ENCODE measurements at regions not wholly inside any gene's neighbourhood (a gene's known extent, or its start where the extent isn't known, plus 50 kb on each side); places are given as distances from the start of the nearest gene placed in this dataset.
"Not testable (repeated sequence)": the region's sequence is repeated elsewhere in the genome, so short reads cannot be mapped to it uniquely, and the experiment has no call there.

GRCh38 chr12:70008944-70009343 is 183.9 kb downstream of the MYRFL start:
- no peak for FAIRE-seq
- DNase-seq (ENCODE audit: insufficient read length, low spot score) = no peak

GRCh38 chr12:70011353-70011752 is 186.3 kb downstream of the MYRFL start:
- no peak for FAIRE-seq
- no peak for DNase-seq (ENCODE audit: insufficient read length, low spot score)

GRCh38 chr12:70013016-70013415 is 188.0 kb downstream of the MYRFL start:
- not testable (repeated sequence) for DNase-seq (ENCODE audit: insufficient read length, low spot score); FAIRE-seq

- DNase-seq (ENCODE audit: insufficient read length, low spot score) = no peak
- FAIRE-seq = no peak
Observed at GRCh38 chr12:70028515-70028914, 203.5 kb downstream of the MYRFL start.

GRCh38 chr12:70028918-70029317 is 203.9 kb downstream of the MYRFL start:
- FAIRE-seq (no peak), DNase-seq (ENCODE audit: insufficient read length, low spot score) (no peak)

GRCh38 chr12:70031046-70031445 is 206.0 kb downstream of the MYRFL start:
- FAIRE-seq (no peak), DNase-seq (ENCODE audit: insufficient read length, low spot score) (no peak)

GRCh38 chr12:70032076-70032475 is 207.0 kb downstream of the MYRFL start:
- FAIRE-seq = no peak

GRCh38 chr12:70033310-70033709 is 208.3 kb downstream of the MYRFL start:
- DNase-seq (ENCODE audit: insufficient read length, low spot score) = no peak
- FAIRE-seq = no peak

More at GRCh38 chr12:70032076-70032475, 207.0 kb downstream of the MYRFL start:
- no peak for DNase-seq (ENCODE audit: insufficient read length, low spot score)

- FAIRE-seq (no peak), DNase-seq (ENCODE audit: insufficient read length, low spot score) (no peak)
Observed at GRCh38 chr12:70040141-70040540, 203.1 kb upstream of the CNOT2 start.

- FAIRE-seq (no peak), DNase-seq (ENCODE audit: insufficient read length, low spot score) (no peak)
Observed at GRCh38 chr12:70042675-70043074, 200.6 kb upstream of the CNOT2 start.

GRCh38 chr12:70043490-70044138 is 199.6 kb upstream of the CNOT2 start:
- no peak for FAIRE-seq

GRCh38 chr12:70044167-70044566 is 199.1 kb upstream of the CNOT2 start:
- no peak for FAIRE-seq
- no peak for DNase-seq (ENCODE audit: insufficient read length, low spot score)

More at GRCh38 chr12:70043490-70044138, 199.6 kb upstream of the CNOT2 start:
- DNase-seq (ENCODE audit: insufficient read length, low spot score) = no peak

- FAIRE-seq = no peak
- no peak for DNase-seq (ENCODE audit: insufficient read length, low spot score)
Observed at GRCh38 chr12:70045036-70045435, 198.2 kb upstream of the CNOT2 start.

GRCh38 chr12:70045514-70045913 is 197.7 kb upstream of the CNOT2 start:
- DNase-seq (ENCODE audit: insufficient read length, low spot score) (no peak), FAIRE-seq (no peak)

GRCh38 chr12:70048521-70049250 is 194.5 kb upstream of the CNOT2 start:
- FAIRE-seq (no peak), DNase-seq (ENCODE audit: insufficient read length, low spot score) (no peak)

GRCh38 chr12:70049596-70050360 is 193.5 kb upstream of the CNOT2 start:
- no peak for FAIRE-seq

GRCh38 chr12:70052476-70052875 is 190.8 kb upstream of the CNOT2 start:
- DNase-seq (ENCODE audit: insufficient read length, low spot score) (no peak), FAIRE-seq (no peak)

More at GRCh38 chr12:70049596-70050360, 193.5 kb upstream of the CNOT2 start:
- DNase-seq (ENCODE audit: insufficient read length, low spot score) = no peak

GRCh38 chr12:70052931-70053497 is 190.2 kb upstream of the CNOT2 start:
- FAIRE-seq = peak; percentile 51

GRCh38 chr12:70059373-70059772 is 183.9 kb upstream of the CNOT2 start:
- FAIRE-seq = no peak
- no peak for DNase-seq (ENCODE audit: insufficient read length, low spot score)

More at GRCh38 chr12:70052931-70053497, 190.2 kb upstream of the CNOT2 start:
- peak; percentile 56 for DNase-seq (ENCODE audit: insufficient read length, low spot score)

- FAIRE-seq (no peak), DNase-seq (ENCODE audit: insufficient read length, low spot score) (no peak)
Observed at GRCh38 chr12:70060634-70061033, 182.6 kb upstream of the CNOT2 start.

GRCh38 chr12:70068743-70069142 is 174.5 kb upstream of the CNOT2 start:
- DNase-seq (ENCODE audit: insufficient read length, low spot score) (no peak), FAIRE-seq (no peak)
